GM12891 (cell line): ENCODE measurements at regions not wholly inside any gene's neighbourhood (a gene's known extent, or its start where the extent isn't known, plus 50 kb on each side); places are given as distances from the start of the nearest gene placed in this dataset.

ENCODE experiments used
- DNase-seq: peaks from one replicate; pipeline ENCODE4 v3.0.0; 2011; ENCODE audit warnings: low spot score; ENCODE audit not compliant: insufficient read length
- FAIRE-seq: peaks from 2 replicates; lab custom pipeline; 2011; peaks lifted over from hg19 to GRCh38; lab: Jason Lieb, UNC
- PAX5 ChIP-seq: IDR thresholded peaks from 2 replicates; pipeline ENCODE4 v1.6.1; 2011; ENCODE audit warnings: low read length, moderate library complexity, mild to moderate bottlenecking; ENCODE audit not compliant: insufficient read depth, severe bottlenecking
- POLR2A ChIP-seq: IDR thresholded peaks from 2 replicates; pipeline ENCODE4 v1.6.1; 2011; ENCODE audit warnings: low read depth, low read length, control low read depth
- POLR2AphosphoS5 ChIP-seq: IDR thresholded peaks from 2 replicates; pipeline ENCODE4 v1.6.1; 2011; ENCODE audit warnings: low read depth, low read length, control low read depth
- POU2F2 ChIP-seq: IDR thresholded peaks from 2 replicates; pipeline ENCODE4 v1.6.1; 2011; ENCODE audit warnings: low read depth, mild to moderate bottlenecking, control low read depth, low read length, moderate library complexity
- SPI1 ChIP-seq: IDR thresholded peaks from 2 replicates; pipeline ENCODE4 v1.6.1; 2011; ENCODE audit warnings: low read depth, low read length, control low read depth
- TAF1 ChIP-seq: IDR thresholded peaks from 2 replicates; pipeline ENCODE4 v1.6.1; 2011; ENCODE audit warnings: low read depth, low read length, control low read depth

DNA sequence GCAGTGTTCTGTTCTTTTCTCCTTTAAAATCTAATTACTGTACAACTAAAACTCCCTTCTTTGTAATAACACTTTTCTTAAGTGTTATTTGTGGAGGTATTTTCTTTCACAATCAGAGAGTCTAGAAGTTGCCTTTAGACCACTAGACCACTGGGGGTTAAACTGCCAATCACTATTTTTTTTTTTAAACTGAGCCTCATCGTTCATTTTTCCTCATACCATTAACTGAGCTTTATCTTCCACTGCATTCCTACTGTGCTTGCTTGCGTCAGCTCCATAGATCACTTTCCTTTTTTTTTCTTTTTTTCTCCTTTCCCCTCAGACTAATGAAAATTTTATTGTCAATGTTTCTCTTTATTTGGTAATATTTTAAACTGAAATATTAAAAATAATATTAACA lies 310.6 kb downstream of the PDHA2 start:
- DNase-seq (no peak), FAIRE-seq (no peak)
- no peak for TF ChIP-seq POLR2A
- no peak for TF ChIP-seq TAF1
- TF ChIP-seq SPI1: no peak
- no peak for TF ChIP-seq POU2F2
- no peak for TF ChIP-seq PAX5
- no peak for TF ChIP-seq POLR2AphosphoS5

DNA sequence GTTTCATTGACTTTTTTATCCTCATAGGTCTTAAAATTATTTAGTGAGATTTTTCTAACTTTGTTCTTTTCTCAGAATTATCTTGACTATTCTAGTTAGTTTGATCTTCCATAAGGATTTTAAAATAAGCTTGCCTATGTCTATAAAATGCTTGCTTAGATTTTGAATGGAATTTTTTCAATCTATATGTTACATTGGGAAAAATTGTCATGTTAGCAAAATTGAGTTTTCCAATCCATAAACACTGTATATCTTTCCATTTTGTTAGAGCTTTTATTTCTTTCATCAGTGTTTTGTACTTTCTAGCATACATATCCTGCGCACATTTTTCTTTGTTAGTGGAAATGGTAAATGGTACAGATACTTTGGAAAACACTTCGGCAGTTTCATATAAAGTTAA lies 312.9 kb downstream of the PDHA2 start:
- TF ChIP-seq SPI1 (no peak), TAF1 (no peak), POU2F2 (no peak), POLR2A (no peak), PAX5 (no peak), POLR2AphosphoS5 (no peak)
- FAIRE-seq (no peak), DNase-seq (no peak)

DNA sequence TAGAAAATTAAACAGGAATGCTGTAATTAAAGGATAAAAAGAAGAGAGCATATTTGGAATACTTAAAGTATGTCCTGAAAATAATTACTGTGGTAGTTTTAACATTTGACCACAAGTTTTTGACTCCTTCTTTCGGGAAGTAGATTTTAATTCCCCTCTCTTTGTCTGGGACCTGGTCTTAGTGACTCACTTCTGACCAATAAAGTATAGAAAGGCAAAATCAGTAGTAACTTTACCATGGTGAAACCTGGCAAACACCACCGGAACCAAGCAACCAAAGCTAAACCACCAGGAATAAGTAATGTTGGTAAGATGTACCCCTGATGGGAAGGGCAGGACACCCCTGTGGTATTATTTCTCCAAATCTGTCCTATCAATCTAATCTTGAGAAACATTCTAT lies 314.8 kb downstream of the PDHA2 start:
- no peak for TF ChIP-seq POLR2AphosphoS5
- no peak for TF ChIP-seq SPI1
- no peak for TF ChIP-seq TAF1
- FAIRE-seq: no peak
- no peak for DNase-seq

DNA sequence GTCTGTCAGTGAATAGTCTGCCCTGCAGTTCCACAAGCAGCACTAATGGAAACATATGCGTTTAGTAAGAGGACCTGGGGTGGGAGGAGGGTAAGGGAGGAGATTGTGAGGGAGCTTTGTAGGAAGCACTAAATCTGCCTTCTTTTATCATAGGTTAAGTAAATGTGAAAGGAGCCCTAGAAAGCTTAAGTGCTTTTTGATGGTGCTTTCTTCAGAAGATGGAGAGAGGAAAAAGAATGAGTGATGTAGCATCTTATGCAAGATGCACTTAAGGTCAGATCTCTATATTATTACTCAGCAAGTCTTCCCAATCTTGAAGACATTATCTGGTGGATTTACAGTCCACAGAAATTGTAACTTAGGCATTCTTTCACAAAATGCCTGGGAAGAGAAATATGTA lies 322.7 kb downstream of the PDHA2 start:
- TF ChIP-seq POU2F2 (no peak), PAX5 (no peak), TAF1 (no peak), POLR2AphosphoS5 (no peak), SPI1 (no peak), POLR2A (no peak)
- FAIRE-seq (no peak), DNase-seq (no peak)

DNA sequence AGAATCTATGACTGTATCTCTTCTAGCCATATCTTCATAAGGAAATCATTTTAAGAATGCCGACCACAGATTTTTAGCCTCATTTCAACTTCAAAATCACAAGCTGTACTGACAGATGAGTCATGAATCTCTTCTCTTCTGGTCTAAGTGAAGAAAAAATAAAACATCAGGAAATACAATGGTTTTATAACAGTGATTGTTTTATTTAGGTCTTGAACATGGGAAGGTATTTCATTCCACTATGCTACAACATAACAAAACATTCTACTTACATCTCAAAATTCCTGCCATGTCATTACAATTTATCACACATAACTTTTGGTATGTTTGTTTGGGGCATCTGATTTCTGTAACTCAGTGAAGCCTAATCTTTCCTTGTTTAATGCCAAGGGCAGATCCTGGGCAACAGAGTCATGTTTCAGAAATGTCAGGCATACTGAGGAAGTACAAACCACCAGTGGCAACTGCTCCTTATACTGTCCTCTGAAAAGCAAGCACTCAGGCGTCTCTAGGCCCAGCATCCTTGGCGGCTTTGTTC lies 325.0 kb downstream of the PDHA2 start:
- DNase-seq (no peak), FAIRE-seq (no peak)
- no peak for TF ChIP-seq POLR2AphosphoS5
- TF ChIP-seq TAF1: no peak
- TF ChIP-seq SPI1: no peak
- TF ChIP-seq POLR2A: no peak
- no peak for TF ChIP-seq POU2F2
- no peak for TF ChIP-seq PAX5

DNA sequence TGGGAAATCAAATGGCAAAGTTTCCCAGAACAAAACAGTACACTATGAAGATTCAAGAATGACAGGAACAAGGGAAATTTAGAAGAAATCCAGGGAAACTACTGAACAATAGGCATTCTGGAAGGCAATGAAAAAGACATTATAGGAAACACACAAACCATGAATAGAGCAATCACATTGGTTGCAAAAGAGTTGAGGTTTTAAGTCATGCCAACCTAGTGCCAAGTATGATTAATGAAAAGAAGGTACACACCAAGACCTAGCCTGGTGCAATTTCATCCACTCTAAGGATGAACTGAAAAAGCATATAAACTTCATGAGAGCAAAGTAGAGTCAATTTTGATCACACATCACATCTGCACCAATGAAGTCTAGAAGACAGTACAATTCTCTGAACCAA lies 326.9 kb downstream of the PDHA2 start:
- no peak for FAIRE-seq

DNA sequence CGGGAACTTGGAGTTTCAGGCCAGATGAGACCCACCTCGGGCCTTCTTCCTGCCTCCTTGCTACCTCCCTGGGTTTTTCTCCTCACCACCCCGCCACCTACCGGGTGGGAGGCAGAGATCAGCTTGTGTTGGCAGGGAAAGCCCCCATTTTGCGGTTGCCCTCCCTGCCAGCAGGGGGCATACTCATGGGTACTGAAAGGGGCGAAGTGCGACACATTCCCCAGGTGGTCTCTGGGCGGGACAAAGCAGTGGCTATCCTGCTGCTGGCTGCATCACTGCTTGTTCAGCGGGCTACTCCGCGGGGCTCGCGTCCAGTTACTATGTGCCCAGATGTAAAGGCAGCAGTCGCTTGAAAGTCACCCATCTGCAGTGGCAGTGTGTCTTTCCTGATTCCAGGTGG lies 330.3 kb downstream of the PDHA2 start:
- no peak for FAIRE-seq
- peak; percentile 1 for DNase-seq
- TF ChIP-seq TAF1 (no peak), POLR2A (no peak), POU2F2 (no peak), POLR2AphosphoS5 (no peak), PAX5 (no peak), SPI1 (no peak)

More for the DNA sequence above, 326.9 kb downstream of the PDHA2 start:
- DNase-seq: no peak
- no peak for TF ChIP-seq POU2F2
- no peak for TF ChIP-seq POLR2A
- no peak for TF ChIP-seq TAF1
- TF ChIP-seq PAX5: no peak
- no peak for TF ChIP-seq POLR2AphosphoS5
- no peak for TF ChIP-seq SPI1

DNA sequence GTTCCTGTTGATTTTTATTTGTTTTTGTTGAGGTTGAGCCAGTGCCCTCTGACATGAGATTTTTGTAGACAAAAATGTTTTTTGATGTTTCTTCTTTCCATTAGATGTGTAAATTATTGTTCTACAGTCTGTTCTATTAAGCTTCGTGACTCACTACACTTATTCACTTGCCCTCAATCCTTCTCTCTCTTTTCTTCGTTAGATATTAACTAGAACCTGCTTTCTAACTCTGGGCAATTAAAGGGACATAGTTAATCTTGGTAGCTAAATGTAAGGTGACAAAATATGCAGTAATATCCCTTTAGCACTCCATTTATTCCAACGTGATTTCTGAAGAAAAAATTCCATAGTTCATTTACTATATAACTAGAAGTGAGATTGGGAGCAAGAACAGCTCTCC lies 333.9 kb downstream of the PDHA2 start:
- DNase-seq: no peak
- FAIRE-seq: no peak
- no peak for TF ChIP-seq POU2F2
- no peak for TF ChIP-seq SPI1
- no peak for TF ChIP-seq PAX5

DNA sequence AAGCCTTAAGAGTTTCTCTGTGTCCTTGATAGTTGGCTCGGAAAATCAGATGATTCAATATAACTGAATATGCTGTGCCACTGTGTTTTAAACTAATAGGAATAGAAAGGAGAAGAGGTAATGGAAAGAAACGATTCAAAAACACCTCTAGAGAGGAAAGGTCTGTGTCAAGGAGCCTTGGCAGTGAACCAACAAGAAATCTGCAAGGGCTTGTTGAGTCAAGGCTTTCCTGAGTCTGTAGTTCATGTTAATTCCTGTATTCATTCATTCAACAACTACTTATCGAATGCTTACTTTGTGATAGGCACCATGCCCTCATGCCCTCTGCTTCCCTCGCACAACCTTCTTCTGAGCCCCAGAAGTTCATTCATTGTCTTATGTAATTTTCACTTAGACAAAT lies 336.0 kb downstream of the PDHA2 start:
- no peak for DNase-seq
- TF ChIP-seq PAX5 (no peak), POU2F2 (no peak), POLR2A (no peak), POLR2AphosphoS5 (no peak), TAF1 (no peak), SPI1 (no peak)
- FAIRE-seq: no peak

DNA sequence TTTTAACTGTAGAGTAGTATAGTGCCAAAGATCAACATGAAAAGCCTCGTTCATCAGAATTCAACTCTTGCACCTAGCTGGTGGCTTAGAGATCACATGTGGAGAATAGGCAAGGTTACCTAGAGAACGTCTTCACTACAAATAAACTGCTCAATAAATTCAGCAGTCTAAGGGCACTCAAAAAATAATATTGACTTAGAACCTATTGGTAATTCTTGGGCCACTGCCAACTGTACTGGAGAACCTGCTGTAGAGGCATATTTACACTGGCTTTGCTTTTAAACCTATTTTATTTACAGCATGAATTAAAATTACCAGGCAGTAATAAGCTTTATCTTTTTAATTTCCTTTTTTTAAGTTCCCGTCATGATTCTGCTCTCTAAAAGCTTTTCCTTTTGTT lies 343.7 kb downstream of the PDHA2 start:
- TF ChIP-seq TAF1 (no peak), SPI1 (no peak), PAX5 (no peak), POLR2A (no peak)
- FAIRE-seq (no peak), DNase-seq (no peak)

DNA sequence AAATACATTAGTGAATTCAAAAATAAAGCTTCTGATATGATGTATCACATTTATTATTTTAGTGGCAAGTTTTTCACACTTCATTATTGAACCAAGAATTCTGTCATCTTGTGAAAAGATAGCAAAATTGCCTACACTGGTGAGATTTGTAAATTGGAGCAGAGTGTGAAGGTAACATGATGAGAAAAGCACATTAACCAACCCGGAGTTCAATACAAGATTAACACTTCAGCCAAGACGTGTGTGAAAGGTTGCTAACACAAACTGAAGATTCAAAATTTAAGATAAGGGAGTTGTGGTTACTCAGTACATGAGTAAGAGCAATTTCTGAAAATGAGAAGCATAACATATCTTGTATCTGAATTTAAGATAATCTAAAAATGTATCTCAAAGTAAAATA lies 346.7 kb downstream of the PDHA2 start:
- TF ChIP-seq TAF1 (no peak), POU2F2 (no peak), PAX5 (no peak), POLR2A (no peak), POLR2AphosphoS5 (no peak), SPI1 (no peak)
- no peak for FAIRE-seq

More for the DNA sequence above, 346.7 kb downstream of the PDHA2 start:
- DNase-seq: no peak
